ENCODE measurements at regions not wholly inside any gene's neighbourhood (a gene's known extent, or its start where the extent isn't known, plus 50 kb on each side); places are given as distances from the start of the nearest gene placed in this dataset.

- TF ChIP-seq CTCF (IDR thresholded peaks at IDR 0.05; ENCODE audit: insufficient read depth, low read depth, low read length) (no peak), EZH2 (IDR thresholded peaks at IDR 0.05; ENCODE audit: insufficient read depth, low read length) (no peak)
Observed at GRCh38 chr2:120887320-120887697, 151.6 kb downstream of the GLI2 start.
